HG03520 (cell line): ENCODE measurements at regions not wholly inside any gene's neighbourhood (a gene's known extent, or its start where the extent isn't known, plus 50 kb on each side); places are given as distances from the start of the nearest gene placed in this dataset.

Experiments used
- ATAC-seq: cut with Tn5 transposase; IDR thresholded peaks from one replicate; pipeline ENCODE4 v1.9.1; 2021; ENCODE audit warnings: mild to moderate bottlenecking, moderate library complexity; ENCODE audit not compliant: unreplicated experiment

GRCh38 chr7:117929237-117929636, 56.0 kb upstream of the CTTNBP2 start:
- no peak for ATAC-seq

GRCh38 chr7:117931314-117931713, 58.1 kb upstream of the CTTNBP2 start:
- no peak for ATAC-seq

- ATAC-seq, result no peak
These were observed 64.0 kb upstream of the CTTNBP2 start for GRCh38 chr7:117937049-117937752.

- no peak for ATAC-seq
These were observed 64.7 kb upstream of the CTTNBP2 start for GRCh38 chr7:117937753-117938483.

- ATAC-seq, result no peak
These were observed 68.0 kb upstream of the CTTNBP2 start for GRCh38 chr7:117941138-117941810.

- ATAC-seq, result no peak
These were observed 69.5 kb upstream of the CTTNBP2 start for GRCh38 chr7:117942780-117943179.

GRCh38 chr7:117944886-117945285, 71.6 kb upstream of the CTTNBP2 start:
- ATAC-seq, result no peak

DNA sequence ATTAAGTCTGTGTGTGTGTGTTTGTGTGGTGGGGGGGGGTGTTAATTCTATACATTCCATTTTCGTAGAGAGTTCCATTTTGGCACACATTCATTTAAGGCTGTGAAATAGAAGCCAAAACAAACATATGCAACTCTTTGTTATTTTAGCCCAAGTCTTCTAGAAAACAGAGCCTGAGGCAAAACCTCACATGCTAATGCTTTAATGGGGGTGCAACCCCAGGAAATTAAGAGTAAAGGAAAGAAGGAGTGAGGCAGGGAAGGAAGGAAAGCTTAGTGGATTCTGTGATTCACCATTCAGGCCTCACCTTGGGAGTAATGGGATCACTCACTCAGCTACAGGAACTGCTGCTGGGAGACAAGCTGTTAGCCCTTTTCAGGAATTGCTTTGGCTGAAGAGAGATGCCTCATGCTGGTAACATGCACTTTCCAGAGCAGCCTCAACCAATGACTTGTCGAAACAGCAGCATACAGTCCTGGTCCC, 73.0 kb upstream of the CTTNBP2 start:
- no peak for ATAC-seq

DNA sequence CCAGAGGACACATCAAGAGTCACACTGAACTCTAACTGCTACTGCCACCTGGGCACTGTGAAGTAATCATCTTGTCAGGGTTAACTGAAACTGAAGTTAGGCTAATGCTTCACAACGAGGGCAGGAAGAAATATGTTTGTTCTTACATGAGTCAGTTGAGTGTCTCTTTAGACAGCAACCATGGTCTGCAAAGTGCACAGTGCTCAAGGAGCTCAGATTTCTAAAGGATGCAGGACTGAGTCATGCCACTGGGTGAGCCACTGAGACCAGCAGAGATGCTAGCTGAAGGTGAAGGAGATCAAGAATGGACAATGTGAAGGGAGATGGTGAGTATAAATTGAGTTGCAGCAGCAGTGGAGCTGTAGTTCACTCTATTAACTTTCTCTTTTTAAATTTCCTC, 76.0 kb upstream of the CTTNBP2 start:
- peak; percentile 38 for ATAC-seq

DNA sequence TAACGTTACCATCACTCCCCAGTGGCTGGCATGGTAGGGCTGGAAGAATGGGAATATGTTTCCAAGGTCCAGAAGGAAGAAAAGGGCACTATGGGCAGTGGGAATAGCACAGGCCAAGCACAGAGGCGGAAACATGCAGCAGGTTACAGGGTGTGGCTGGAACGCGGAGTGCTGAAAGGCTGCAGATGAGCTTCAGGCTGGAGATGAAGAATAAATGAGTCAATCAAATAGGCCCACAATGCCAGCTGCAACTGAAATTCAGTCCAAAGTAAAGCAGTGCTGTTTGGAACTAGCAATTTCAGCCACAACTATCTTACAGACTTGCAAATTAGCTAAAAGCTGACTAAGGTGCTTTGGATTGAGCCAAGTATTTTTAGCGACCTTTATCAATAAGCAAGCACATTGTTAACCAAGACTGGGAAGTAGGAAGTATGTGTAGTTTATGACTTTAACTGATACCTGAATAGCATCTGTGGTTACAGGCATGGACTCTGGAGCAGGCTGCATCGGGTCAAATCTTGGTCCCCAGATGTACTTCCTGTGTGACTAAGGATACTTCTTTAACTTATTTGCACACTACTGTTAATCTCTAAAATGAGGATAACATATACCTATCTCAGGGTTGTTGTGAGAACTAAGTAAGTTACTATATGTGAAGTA, 77.5 kb upstream of the CTTNBP2 start:
- no peak for ATAC-seq

GRCh38 chr7:117951285-117951684, 78.0 kb upstream of the CTTNBP2 start:
- no peak for ATAC-seq

DNA sequence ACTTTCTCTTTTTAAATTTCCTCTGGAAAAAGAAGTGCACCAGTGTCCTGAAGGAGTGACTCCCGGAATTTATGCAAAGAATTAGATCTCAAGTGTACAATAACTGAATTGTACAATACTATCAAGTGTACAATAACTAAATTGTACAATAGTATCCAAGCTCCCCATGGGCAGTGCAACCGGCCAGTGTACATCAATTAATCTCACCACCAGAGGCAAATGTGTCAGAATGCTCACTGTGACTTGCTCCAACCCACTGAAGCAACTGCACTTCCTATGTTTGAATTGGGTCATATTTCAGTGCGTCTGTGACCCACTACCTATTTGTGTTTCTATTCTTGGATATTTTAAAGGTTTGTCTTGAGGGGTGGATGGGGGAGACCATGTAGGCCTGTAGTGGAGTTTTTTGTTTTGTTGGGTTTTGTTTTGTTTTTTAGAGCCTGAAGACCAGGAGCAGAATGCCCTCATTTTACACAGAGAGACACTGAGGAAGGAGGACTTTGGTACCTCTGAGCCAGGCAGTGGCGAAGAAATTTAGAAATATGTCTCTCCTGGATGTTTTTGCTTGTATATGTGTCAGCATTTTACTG, 78.5 kb upstream of the CTTNBP2 start:
- ATAC-seq, result no peak

- ATAC-seq, result no peak
These were observed 81.8 kb upstream of the CTTNBP2 start for GRCh38 chr7:117955046-117955445.

- no peak for ATAC-seq
These were observed 87.1 kb upstream of the CTTNBP2 start for GRCh38 chr7:117960351-117960750.

- no peak for ATAC-seq
These were observed 88.0 kb upstream of the CTTNBP2 start for GRCh38 chr7:117961235-117961634.

- no peak for ATAC-seq
These were observed 89.2 kb upstream of the CTTNBP2 start for GRCh38 chr7:117962366-117962994.

DNA sequence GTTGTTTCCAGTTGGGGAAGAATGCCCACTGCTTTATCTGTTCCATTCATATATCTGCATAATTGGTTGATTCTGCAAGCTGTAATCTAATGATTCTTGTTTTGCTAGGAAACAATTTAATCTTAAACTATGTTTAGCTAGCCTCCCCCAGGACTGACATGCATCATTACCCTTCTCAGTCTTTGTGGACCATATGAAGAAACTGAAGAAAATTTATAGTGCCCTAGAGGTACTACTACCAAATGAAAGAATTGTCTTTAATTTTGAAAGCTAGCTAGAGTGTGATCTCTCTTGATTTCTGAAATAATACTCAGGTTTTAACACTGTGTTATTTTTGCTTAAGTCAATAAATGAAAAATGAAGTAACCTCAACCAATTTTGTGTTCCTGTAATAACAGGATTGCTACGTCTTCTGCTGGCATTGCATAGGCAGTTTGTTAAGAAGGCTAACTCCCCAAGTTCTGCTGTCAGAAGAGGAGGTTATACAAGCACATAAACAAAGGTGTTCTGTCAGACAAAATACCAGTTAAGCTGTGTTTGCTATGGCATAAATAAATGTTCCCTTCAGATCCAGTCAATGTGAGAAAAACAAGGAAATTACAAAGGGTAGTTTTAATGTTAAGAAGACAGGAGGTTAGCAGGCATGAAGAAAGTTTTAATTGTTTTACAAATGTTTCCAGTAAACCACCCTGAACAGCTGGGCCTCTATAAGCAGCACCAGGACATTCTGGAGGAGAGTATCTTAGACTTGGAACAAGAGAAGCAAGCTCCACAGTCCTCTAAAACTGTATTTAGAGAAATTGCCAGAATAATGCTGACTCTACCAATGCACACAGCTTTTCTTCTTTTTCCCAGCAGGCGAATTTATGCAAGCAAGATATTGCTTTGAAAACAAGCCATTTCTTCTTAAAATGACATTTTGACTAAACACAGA, 90.3 kb upstream of the CTTNBP2 start:
- no peak for ATAC-seq

DNA sequence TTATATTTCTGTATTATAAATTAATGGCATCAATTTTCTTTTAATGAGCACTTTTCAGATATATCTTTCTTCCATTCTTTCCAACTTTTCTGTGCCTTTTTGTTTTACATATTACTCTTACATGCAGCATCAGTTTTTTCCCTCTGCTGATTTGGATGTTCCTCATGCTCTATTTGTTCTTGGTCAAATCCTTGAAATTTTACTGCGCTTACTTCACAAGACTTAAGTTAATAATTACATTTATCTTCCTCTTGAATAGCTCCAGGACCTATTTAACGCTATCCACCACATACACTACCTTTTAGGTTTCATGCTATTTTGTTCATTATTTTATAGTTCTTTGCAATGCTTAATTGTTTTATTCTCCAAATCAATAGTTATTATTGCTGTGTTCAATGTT, 97.6 kb upstream of the CTTNBP2 start:
- no peak for ATAC-seq

GRCh38 chr7:117971556-117972244, 98.5 kb upstream of the CTTNBP2 start:
- no peak for ATAC-seq
